HG02642 (cell line): ENCODE measurements at regions not wholly inside any gene's neighbourhood (a gene's known extent, or its start where the extent isn't known, plus 50 kb on each side); places are given as distances from the start of the nearest gene placed in this dataset.
"Not testable (repeated sequence)": the region's sequence is repeated elsewhere in the genome, so short reads cannot be mapped to it uniquely, and the experiment has no call there.

Experiments used
- ATAC-seq: cut with Tn5 transposase; IDR thresholded peaks from one replicate; pipeline ENCODE4 v1.9.1; 2021; ENCODE audit warnings: mild to moderate bottlenecking; ENCODE audit not compliant: unreplicated experiment, poor library complexity

- no peak for ATAC-seq
Observed at GRCh38 chr4:38327174-38327573, 336.8 kb upstream of the KLF3 start.

GRCh38 chr4:38328989-38329729, 334.8 kb upstream of the KLF3 start:
- ATAC-seq, result no peak

- ATAC-seq, result no peak
Observed at GRCh38 chr4:38330321-38330720, 333.7 kb upstream of the KLF3 start.

GRCh38 chr4:38330936-38331335, 333.1 kb upstream of the KLF3 start:
- ATAC-seq, result no peak

GRCh38 chr4:38332699-38333098, 331.3 kb upstream of the KLF3 start:
- ATAC-seq, result no peak

- ATAC-seq, result no peak
Observed at GRCh38 chr4:38333219-38333618, 330.8 kb upstream of the KLF3 start.

- ATAC-seq, result no peak
Observed at GRCh38 chr4:38334791-38335190, 329.2 kb upstream of the KLF3 start.

- not testable (repeated sequence) for ATAC-seq
Observed at GRCh38 chr4:38338939-38339338, 325.1 kb upstream of the KLF3 start.

- ATAC-seq, result no peak
Observed at GRCh38 chr4:38343608-38344007, 320.4 kb upstream of the KLF3 start.

GRCh38 chr4:38344929-38345328, 319.1 kb upstream of the KLF3 start:
- ATAC-seq, result no peak

- ATAC-seq, result no peak
Observed at GRCh38 chr4:38347251-38347650, 316.7 kb upstream of the KLF3 start.

GRCh38 chr4:38354421-38354820, 309.6 kb upstream of the KLF3 start:
- ATAC-seq, result no peak

GRCh38 chr4:38354872-38355271, 309.1 kb upstream of the KLF3 start:
- no peak for ATAC-seq

- ATAC-seq, result no peak
Observed at GRCh38 chr4:38356686-38357085, 307.3 kb upstream of the KLF3 start.

GRCh38 chr4:38357546-38357945, 306.5 kb upstream of the KLF3 start:
- no peak for ATAC-seq

- ATAC-seq, result no peak
Observed at GRCh38 chr4:38359113-38359512, 304.9 kb upstream of the KLF3 start.

- ATAC-seq, result no peak
Observed at GRCh38 chr4:38360201-38360600, 303.8 kb upstream of the KLF3 start.

- no peak for ATAC-seq
Observed at GRCh38 chr4:38364383-38364963, 299.5 kb upstream of the KLF3 start.

- ATAC-seq, result no peak
Observed at GRCh38 chr4:38365261-38365660, 298.7 kb upstream of the KLF3 start.

GRCh38 chr4:38365748-38366310, 298.2 kb upstream of the KLF3 start:
- ATAC-seq, result no peak

GRCh38 chr4:38366456-38366855, 297.5 kb upstream of the KLF3 start:
- ATAC-seq, result no peak

- no peak for ATAC-seq
Observed at GRCh38 chr4:38366997-38367396, 297.0 kb upstream of the KLF3 start.
